Endothelial cell of umbilical vein (primary cell): ENCODE measurements at regions not wholly inside any gene's neighbourhood (a gene's known extent, or its start where the extent isn't known, plus 50 kb on each side); places are given as distances from the start of the nearest gene placed in this dataset.

Source experiments
- EZH2 ChIP-seq: IDR thresholded peaks from 2 replicates; pipeline ENCODE4 v1.6.1; 2012; ENCODE audit warnings: borderline replicate concordance, low read depth, mild to moderate bottlenecking, moderate library complexity, low read length, inconsistent platforms; ENCODE audit not compliant: severe bottlenecking
- GATA2 ChIP-seq: IDR thresholded peaks from 2 replicates; pipeline ENCODE4 v1.7.0; 2011; ENCODE audit warnings: low read depth, mild to moderate bottlenecking, moderate library complexity, mixed read lengths, low read length; ENCODE audit not compliant: insufficient read length, insufficient read depth
- JUN ChIP-seq: IDR thresholded peaks from 2 replicates; pipeline ENCODE4 v1.6.1; 2011; ENCODE audit warnings: borderline replicate concordance, low read depth; ENCODE audit not compliant: insufficient read length, insufficient read depth
- MAX ChIP-seq: IDR thresholded peaks from 2 replicates; pipeline ENCODE4 v1.6.1; 2011; ENCODE audit not compliant: insufficient read depth, insufficient read length
- MYC ChIP-seq: IDR thresholded peaks from one replicate; pipeline ENCODE4 v1.6.1; 2011; ENCODE audit warnings: mild to moderate bottlenecking, low read depth, low read length
- POLR2A ChIP-seq: IDR thresholded peaks from 2 replicates; pipeline ENCODE4 v1.6.1; 2012; ENCODE audit warnings: low read depth, mild to moderate bottlenecking, control low read depth, low read length
- POLR2AphosphoS5 ChIP-seq: IDR thresholded peaks from 2 replicates; pipeline ENCODE4 v1.6.1; 2012; ENCODE audit warnings: low read depth, mild to moderate bottlenecking, control low read depth, low read length, moderate library complexity; ENCODE audit not compliant: insufficient read depth
- TF ChIP-seq, protein P1 (sequence below), 2 donors: IDR thresholded peaks; 1 replicate in 1 of 2; 2 replicates in 1 of 2; pipeline ENCODE4 v1.5.1; 2011; ENCODE audit warnings: low read length in 2 of 2, mild to moderate bottlenecking in 2 of 2, moderate library complexity in 2 of 2, control low read depth in 1 of 2, inconsistent platforms in 1 of 2, low read depth in 1 of 2; ENCODE audit not compliant: insufficient read depth in 1 of 2; ENCODE audit errors: extremely low read depth in 1 of 2

- TF ChIP-seq, protein P1, sequence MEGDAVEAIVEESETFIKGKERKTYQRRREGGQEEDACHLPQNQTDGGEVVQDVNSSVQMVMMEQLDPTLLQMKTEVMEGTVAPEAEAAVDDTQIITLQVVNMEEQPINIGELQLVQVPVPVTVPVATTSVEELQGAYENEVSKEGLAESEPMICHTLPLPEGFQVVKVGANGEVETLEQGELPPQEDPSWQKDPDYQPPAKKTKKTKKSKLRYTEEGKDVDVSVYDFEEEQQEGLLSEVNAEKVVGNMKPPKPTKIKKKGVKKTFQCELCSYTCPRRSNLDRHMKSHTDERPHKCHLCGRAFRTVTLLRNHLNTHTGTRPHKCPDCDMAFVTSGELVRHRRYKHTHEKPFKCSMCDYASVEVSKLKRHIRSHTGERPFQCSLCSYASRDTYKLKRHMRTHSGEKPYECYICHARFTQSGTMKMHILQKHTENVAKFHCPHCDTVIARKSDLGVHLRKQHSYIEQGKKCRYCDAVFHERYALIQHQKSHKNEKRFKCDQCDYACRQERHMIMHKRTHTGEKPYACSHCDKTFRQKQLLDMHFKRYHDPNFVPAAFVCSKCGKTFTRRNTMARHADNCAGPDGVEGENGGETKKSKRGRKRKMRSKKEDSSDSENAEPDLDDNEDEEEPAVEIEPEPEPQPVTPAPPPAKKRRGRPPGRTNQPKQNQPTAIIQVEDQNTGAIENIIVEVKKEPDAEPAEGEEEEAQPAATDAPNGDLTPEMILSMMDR (IDR thresholded peaks at IDR 0.05; ENCODE audit: extremely low read depth in 1 of 2, insufficient read depth in 1 of 2, low read depth in 1 of 2, low read length in 2 of 2): no peak
- TF ChIP-seq JUN: no peak
- TF ChIP-seq POLR2AphosphoS5: no peak
- TF ChIP-seq MYC: no peak
- no peak for TF ChIP-seq POLR2A
- TF ChIP-seq EZH2: no peak
- TF ChIP-seq MAX: no peak
- no peak for TF ChIP-seq GATA2
Observed at GRCh38 chr10:52977581-52977980, 205.0 kb upstream of the MBL2 start.
